ENCODE measurements at regions not wholly inside any gene's neighbourhood (a gene's known extent, or its start where the extent isn't known, plus 50 kb on each side); places are given as distances from the start of the nearest gene placed in this dataset.

GRCh38 chr7:46953008-46953407 is 628.9 kb downstream of the TNS3 start:
- H3K4me2 ChIP-seq (ENCODE audit: low read depth, low read length, poor library complexity, severe bottlenecking), result no peak overlapping the region

GRCh38 chr7:46949270-46949931 is 632.5 kb downstream of the TNS3 start:
- no peaks in the 10 kb centered on the region for H3K9me3 ChIP-seq (ENCODE audit: insufficient read depth, low read depth, low read length)
- no peaks in the 10 kb centered on the region for H3K27me3 ChIP-seq (ENCODE audit: insufficient read depth, low read length, poor library complexity, severe bottlenecking)
- no peak overlapping the region for H3K9ac ChIP-seq (ENCODE audit: low read depth, low read length, poor library complexity, severe bottlenecking)
- no peaks in the 10 kb centered on the region for H3K36me3 ChIP-seq (ENCODE audit: insufficient read depth, low read length)
- no peak overlapping the region for H2AFZ ChIP-seq (ENCODE audit: low read length)
- no peaks in the 10 kb centered on the region for H3K4me1 ChIP-seq (ENCODE audit: insufficient read depth, low read length, poor library complexity, severe bottlenecking)
- TF ChIP-seq CTCF (conservative IDR thresholded peaks at IDR 0.05; ENCODE audit: low read length), result no peak
- no peak for TF ChIP-seq EZH2phosphoT487 (IDR thresholded peaks at IDR 0.05; ENCODE audit: borderline replicate concordance)
- no peak overlapping the region for H3K4me3 ChIP-seq (ENCODE audit: low read length, poor library complexity, severe bottlenecking)
- H3K9me2 ChIP-seq (replicated peaks; ENCODE audit: low read depth, low read length), result no peaks in the 10 kb centered on the region
- no peaks in the 10 kb centered on the region for H3K79me2 ChIP-seq (ENCODE audit: insufficient read depth, low read length)
- no peaks in the 10 kb centered on the region for H3F3A ChIP-seq (ENCODE audit: low read depth)
- no peak overlapping the region for H3K4me2 ChIP-seq (ENCODE audit: low read depth, low read length, poor library complexity, severe bottlenecking)
- no peaks in the 10 kb centered on the region for H4K20me1 ChIP-seq (ENCODE audit: insufficient read depth, low read length, poor library complexity, severe bottlenecking)

More at GRCh38 chr7:46953008-46953407, 628.9 kb downstream of the TNS3 start:
- Histone ChIP-seq H3K4me1 (ENCODE audit: insufficient read depth, low read length, poor library complexity, severe bottlenecking) (no peaks in the 10 kb centered on the region), H3K27me3 (ENCODE audit: insufficient read depth, low read length, poor library complexity, severe bottlenecking) (no peaks in the 10 kb centered on the region), H3F3A (ENCODE audit: low read depth) (no peaks in the 10 kb centered on the region), H4K20me1 (ENCODE audit: insufficient read depth, low read length, poor library complexity, severe bottlenecking) (no peaks in the 10 kb centered on the region), H3K9me3 (ENCODE audit: insufficient read depth, low read depth, low read length) (no peaks in the 10 kb centered on the region), H3K9ac (ENCODE audit: low read depth, low read length, poor library complexity, severe bottlenecking) (no peak overlapping the region), H2AFZ (ENCODE audit: low read length) (no peak overlapping the region), H3K9me2 (replicated peaks; ENCODE audit: low read depth, low read length) (no peaks in the 10 kb centered on the region), H3K36me3 (ENCODE audit: insufficient read depth, low read length) (no peaks in the 10 kb centered on the region), H3K4me3 (ENCODE audit: low read length, poor library complexity, severe bottlenecking) (no peak overlapping the region), H3K79me2 (ENCODE audit: insufficient read depth, low read length) (no peaks in the 10 kb centered on the region)
- no peak for TF ChIP-seq CTCF (conservative IDR thresholded peaks at IDR 0.05; ENCODE audit: low read length)
- no peak for TF ChIP-seq EZH2phosphoT487 (IDR thresholded peaks at IDR 0.05; ENCODE audit: borderline replicate concordance)

GRCh38 chr7:46948716-46949115 is 633.2 kb downstream of the TNS3 start:
- no peaks in the 10 kb centered on the region for H4K20me1 ChIP-seq (ENCODE audit: insufficient read depth, low read length, poor library complexity, severe bottlenecking)
- H3K36me3 ChIP-seq (ENCODE audit: insufficient read depth, low read length), result no peaks in the 10 kb centered on the region
- no peaks in the 10 kb centered on the region for H3K79me2 ChIP-seq (ENCODE audit: insufficient read depth, low read length)
- no peaks in the 10 kb centered on the region for H3K9me3 ChIP-seq (ENCODE audit: insufficient read depth, low read depth, low read length)
- no peak overlapping the region for H2AFZ ChIP-seq (ENCODE audit: low read length)
- H3K4me2 ChIP-seq (ENCODE audit: low read depth, low read length, poor library complexity, severe bottlenecking), result no peak overlapping the region
- no peaks in the 10 kb centered on the region for H3K27me3 ChIP-seq (ENCODE audit: insufficient read depth, low read length, poor library complexity, severe bottlenecking)
- H3K9ac ChIP-seq (ENCODE audit: low read depth, low read length, poor library complexity, severe bottlenecking), result no peak overlapping the region
- no peaks in the 10 kb centered on the region for H3K4me1 ChIP-seq (ENCODE audit: insufficient read depth, low read length, poor library complexity, severe bottlenecking)
- no peaks in the 10 kb centered on the region for H3F3A ChIP-seq (ENCODE audit: low read depth)
- no peak overlapping the region for H3K4me3 ChIP-seq (ENCODE audit: low read length, poor library complexity, severe bottlenecking)
- no peaks in the 10 kb centered on the region for H3K9me2 ChIP-seq (replicated peaks; ENCODE audit: low read depth, low read length)
- TF ChIP-seq CTCF (conservative IDR thresholded peaks at IDR 0.05; ENCODE audit: low read length) (no peak), EZH2phosphoT487 (IDR thresholded peaks at IDR 0.05; ENCODE audit: borderline replicate concordance) (no peak)
